Erythroblast (primary cell): ENCODE measurements at regions not wholly inside any gene's neighbourhood (a gene's known extent, or its start where the extent isn't known, plus 50 kb on each side); places are given as distances from the start of the nearest gene placed in this dataset.
"Not testable (repeated sequence)": the region's sequence is repeated elsewhere in the genome, so short reads cannot be mapped to it uniquely, and the experiment has no call there.

Experiments used
- DNase-seq, 2 experiments: peaks; one replicate each; lab custom pipeline; 2025; lab: John Stamatoyannopoulos, UW
- GATA1 ChIP-seq: IDR thresholded peaks from 2 replicates; pipeline ENCODE4 v1.6.1; 2011; ENCODE audit warnings: low read depth, mild to moderate bottlenecking, control low read depth, low read length, moderate library complexity
- POLR2A ChIP-seq: IDR thresholded peaks from 2 replicates; pipeline ENCODE4 v1.6.1; 2011; ENCODE audit warnings: mild to moderate bottlenecking, low read length

DNA sequence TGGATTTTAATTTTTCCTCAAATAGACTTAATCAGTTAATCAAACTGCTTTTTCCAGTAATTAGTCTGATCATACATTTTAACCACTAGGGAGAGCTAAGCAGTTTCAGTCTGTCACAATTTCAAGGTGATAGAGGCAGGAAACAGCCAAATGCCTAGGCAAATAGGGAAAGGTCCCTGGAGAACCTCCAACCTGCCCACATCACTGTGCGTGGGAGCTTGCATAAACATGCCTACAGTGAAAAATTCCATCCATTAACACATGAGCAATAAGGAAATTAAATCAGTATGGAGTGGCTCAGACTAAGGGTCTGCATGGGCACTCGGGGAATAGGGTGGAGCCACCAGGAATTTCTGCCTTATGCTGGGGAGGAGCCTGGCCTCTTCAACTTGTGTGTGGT, 74.6 kb downstream of the AASDHPPT start:
- TF ChIP-seq POLR2A, result no peak
- no peak for TF ChIP-seq GATA1
- no peak for DNase-seq

GRCh38 chr11:106152824-106153223, 75.4 kb downstream of the AASDHPPT start:
- TF ChIP-seq POLR2A (no peak), GATA1 (no peak)
- no peak for DNase-seq

DNA sequence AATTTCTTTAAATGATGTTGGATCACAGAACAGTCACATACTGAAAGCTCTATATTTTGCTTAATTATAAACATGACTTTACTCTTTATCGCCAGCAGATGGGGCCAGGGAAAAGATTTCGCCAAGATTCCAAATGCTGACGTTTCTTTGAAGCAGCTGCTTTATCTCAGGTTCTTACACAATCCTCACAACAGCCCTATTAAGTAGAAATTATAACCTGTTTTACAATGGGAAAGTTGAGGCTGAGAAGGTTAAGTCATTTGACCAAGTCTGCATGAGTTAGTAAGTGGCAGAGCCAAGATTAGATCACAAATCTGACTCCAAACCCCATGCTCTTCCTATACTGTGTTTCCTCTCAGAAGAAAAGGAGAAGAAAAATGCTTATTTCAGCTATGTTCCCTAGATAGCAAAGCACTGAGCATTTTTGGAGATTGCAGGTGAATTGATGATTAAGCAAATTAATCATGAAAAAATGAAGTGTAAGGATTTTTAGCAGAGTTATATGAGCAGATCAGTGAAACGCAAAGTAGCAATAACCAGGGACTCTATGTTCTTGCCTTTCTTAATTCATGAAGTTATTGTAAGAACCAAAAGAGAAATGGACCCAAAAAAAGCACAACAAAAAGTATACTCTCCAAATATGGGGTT, 79.0 kb downstream of the AASDHPPT start:
- peak; percentile 6 to 30 for DNase-seq
- no peak for TF ChIP-seq POLR2A
- no peak for TF ChIP-seq GATA1

DNA sequence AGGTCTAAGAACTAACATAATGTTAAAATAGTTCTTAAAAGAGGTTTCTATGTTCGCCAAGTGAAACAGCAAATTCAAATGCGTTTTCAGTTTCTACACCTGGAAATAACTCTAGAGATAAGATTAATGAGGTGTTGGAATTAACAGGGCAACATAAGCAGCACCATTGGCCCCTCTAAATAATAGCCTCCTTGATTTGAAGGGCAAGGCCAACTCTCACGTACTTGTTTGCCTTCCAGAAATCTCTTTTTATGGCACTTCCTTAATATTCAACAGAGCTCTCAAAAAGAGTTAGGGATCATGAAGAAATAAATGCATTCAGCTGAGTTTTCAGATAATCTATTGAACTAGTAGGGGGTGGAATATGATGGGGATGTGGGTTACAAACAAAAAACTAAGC, 80.9 kb downstream of the AASDHPPT start:
- DNase-seq, result no peak
- no peak for TF ChIP-seq POLR2A
- no peak for TF ChIP-seq GATA1

DNA sequence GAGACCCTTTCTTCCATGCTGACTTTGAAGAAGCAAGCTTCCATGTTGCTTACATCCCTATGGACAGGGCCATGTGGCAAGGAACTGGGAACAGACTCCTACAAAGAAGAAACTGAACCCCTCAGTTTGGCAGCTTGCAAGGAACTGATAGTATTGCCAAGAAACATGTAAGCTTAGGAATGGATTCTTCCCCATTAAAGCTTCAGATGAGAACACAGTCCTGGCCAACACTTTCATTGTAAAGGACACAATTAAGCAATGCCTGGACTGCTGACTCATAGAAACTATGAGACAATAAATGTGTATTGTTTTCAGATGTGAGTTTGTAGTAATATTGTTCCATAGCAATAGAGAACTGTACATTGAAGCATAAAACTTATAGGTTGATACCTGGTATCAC, 82.4 kb downstream of the AASDHPPT start:
- no peak for TF ChIP-seq GATA1
- no peak for TF ChIP-seq POLR2A
- DNase-seq, result no peak

- no peak for DNase-seq
- TF ChIP-seq POLR2A, result no peak
- no peak for TF ChIP-seq GATA1
Measured at GRCh38 chr11:106160494-106160893, 83.0 kb downstream of the AASDHPPT start.

DNA sequence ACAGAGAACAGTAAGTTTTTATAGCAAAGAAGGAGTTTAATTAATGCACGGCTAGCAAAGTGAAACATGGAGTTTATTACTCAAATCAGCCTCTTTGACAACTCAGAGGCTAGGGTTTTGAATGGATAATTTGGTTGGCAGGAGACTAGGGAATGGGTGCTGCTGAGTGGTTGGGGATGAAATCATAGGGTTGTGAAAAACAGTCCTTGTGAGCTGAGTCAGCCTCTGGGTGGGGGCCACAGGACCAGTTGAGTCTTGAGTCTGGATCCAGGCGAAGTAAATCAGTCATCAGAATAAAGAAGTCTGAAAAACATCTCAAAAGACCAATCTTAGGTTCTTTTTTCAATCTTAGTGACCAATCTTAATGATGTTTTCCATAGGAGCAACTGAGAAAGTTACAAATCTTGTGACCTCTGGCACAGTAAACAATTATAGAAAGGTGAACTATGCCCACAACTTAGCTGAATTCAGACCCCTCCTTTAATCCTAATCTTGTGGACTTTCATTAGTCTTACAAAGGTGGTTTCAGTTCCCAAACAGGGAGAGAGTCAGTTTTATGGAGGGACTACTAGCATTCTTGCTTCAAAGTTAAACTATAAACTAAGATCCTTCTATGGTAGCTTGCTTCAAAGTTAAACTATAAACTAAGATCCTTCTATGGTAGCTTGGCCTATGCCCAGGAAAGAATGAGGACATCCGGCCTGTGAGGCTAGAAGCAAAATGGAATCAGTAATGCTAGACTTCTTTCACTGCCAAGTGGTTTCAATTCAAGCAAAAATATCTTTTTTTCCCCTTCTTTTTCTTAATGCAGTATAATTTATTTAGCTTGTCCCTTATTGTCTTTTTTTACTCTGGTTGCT, 84.5 kb downstream of the AASDHPPT start:
- no peak for DNase-seq
- no peak for TF ChIP-seq GATA1
- TF ChIP-seq POLR2A, result no peak

GRCh38 chr11:106167085-106167484, 89.6 kb downstream of the AASDHPPT start:
- TF ChIP-seq GATA1, result no peak
- no peak for TF ChIP-seq POLR2A
- no peak for DNase-seq

GRCh38 chr11:106172386-106172991, 95.0 kb downstream of the AASDHPPT start:
- DNase-seq, result no peak
- TF ChIP-seq POLR2A (no peak), GATA1 (no peak)

DNA sequence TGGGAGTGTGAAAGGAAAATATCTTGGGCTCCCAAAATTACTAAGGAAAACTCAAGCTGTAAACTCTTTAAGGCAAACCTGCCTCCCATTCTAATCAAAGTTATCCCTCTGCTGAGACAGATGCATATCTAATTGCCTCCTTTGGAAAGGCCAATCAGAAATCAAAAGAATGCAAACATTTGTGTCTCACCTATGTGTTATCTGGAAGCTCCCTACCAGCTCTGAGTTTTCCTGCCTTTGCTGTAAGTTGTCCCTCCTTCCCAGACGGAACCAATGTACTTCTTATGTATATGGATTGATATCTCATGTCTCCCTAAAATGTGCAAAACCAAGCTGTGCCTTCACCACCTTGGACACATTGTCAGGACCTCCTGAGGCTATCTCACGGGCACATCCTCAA, 95.8 kb downstream of the AASDHPPT start:
- DNase-seq, result no peak
- no peak for TF ChIP-seq POLR2A
- no peak for TF ChIP-seq GATA1

DNA sequence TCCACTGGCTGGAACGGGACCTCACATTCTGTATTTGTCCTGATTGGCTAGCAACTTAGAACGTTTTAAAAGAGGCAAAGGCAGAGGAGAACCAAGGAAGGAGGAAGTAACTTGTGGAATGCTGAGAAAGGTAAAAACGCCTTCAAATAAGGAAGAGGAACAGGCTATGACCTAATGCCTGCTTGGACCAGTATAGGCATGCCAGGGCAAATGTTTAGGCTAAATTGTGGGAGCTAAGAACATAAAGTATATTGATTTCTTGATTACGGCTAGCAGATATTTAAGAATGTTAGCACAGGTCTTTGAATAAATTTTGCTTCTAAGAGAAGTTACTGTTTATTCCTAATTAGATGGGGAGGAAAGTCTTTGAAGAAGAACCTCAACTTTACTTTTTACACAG, 96.5 kb downstream of the AASDHPPT start:
- not testable (repeated sequence) for DNase-seq

DNA sequence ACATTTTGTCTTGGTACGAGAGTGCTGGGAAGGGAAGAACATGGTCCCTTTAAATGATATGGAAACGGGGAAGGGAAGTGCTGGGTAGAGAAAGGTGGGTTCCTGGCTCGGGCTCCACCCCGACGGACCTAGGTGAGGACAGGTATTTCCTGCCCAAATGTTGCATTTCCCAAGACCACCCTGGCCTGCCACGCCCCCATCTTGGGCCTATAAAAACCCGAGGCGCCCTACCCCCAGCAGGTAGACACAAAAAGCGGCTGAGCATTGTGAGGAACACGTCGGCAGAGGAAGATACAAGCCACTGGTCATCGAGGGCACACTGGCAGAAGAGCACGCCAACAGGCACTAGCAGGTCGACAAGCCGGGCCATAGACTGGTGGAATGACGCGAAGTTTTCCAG, 99.4 kb downstream of the AASDHPPT start:
- TF ChIP-seq GATA1 (no peak), POLR2A (no peak)
- no peak for DNase-seq

DNA sequence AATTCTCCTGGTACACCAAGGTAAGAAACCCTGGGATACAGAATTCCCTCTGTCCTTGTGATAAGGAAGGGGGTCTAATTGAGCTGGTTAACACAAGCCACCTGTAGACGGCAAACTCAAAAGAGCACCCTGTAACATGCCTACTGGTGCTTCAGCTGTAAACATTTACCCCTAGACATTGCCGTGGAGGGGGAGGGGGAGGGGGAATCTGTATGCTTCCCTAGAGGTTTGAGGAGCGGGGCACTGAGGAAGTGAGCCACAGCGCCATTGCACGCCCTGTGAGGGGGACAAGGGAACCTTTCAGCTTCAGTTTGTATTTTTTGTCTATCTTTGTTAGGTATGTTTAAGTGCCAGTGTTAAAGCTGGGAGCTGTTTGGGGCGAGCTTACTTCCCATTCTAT, 99.8 kb downstream of the AASDHPPT start:
- no peak for DNase-seq
- no peak for TF ChIP-seq POLR2A
- no peak for TF ChIP-seq GATA1

GRCh38 chr11:106178361-106178760, 100.9 kb downstream of the AASDHPPT start:
- no peak for DNase-seq

More at GRCh38 chr11:106178361-106178760, 100.9 kb downstream of the AASDHPPT start:
- TF ChIP-seq POLR2A (no peak), GATA1 (no peak)
